ENCODE measurements at regions not wholly inside any gene's neighbourhood (a gene's known extent, or its start where the extent isn't known, plus 50 kb on each side); places are given as distances from the start of the nearest gene placed in this dataset.

DNA sequence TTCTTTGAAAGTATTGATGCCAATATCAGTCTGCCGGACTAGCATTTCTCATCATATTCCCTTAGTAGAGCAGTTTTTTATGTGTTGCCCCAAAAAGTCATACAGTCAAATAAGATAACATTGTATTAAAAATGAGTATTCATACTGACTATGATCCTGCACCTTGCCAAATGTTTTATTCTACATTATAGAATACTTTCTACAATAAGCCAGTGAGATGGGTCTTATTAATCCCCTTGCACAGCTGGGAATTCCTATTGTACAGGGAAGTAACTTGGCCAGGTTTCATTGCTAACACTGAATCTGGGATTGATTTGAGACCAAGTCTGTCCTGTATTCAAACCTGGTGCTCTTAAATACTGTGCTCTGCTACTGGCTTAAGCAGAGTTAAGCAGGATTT lies 114.0 kb downstream of the KCTD12 start:
- Histone ChIP-seq H3K27ac (ENCODE audit: low read length) (no peak overlapping the region), H3K4me1 (ENCODE audit: control insufficient read depth, insufficient read depth, low read length) (no peaks in the 10 kb centered on the region), H3K9me3 (ENCODE audit: control insufficient read depth, insufficient read depth, low read depth, low read length) (no peaks in the 10 kb centered on the region), H3K4me3 (ENCODE audit: low read depth in 2 of 2, low read length in 2 of 2) (no peak overlapping the region), H3K27me3 (ENCODE audit: control insufficient read depth, insufficient read depth, low read length) (no peaks in the 10 kb centered on the region), H3K36me3 (ENCODE audit: control insufficient read depth, insufficient read depth, low read length) (no peaks in the 10 kb centered on the region)
- no TSS peak for BruUV-seq (replicated peaks)
- TF ChIP-seq, protein P1, sequence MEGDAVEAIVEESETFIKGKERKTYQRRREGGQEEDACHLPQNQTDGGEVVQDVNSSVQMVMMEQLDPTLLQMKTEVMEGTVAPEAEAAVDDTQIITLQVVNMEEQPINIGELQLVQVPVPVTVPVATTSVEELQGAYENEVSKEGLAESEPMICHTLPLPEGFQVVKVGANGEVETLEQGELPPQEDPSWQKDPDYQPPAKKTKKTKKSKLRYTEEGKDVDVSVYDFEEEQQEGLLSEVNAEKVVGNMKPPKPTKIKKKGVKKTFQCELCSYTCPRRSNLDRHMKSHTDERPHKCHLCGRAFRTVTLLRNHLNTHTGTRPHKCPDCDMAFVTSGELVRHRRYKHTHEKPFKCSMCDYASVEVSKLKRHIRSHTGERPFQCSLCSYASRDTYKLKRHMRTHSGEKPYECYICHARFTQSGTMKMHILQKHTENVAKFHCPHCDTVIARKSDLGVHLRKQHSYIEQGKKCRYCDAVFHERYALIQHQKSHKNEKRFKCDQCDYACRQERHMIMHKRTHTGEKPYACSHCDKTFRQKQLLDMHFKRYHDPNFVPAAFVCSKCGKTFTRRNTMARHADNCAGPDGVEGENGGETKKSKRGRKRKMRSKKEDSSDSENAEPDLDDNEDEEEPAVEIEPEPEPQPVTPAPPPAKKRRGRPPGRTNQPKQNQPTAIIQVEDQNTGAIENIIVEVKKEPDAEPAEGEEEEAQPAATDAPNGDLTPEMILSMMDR (IDR thresholded peaks at IDR 0.05), result no peak
- TF ChIP-seq SIN3A (IDR thresholded peaks at IDR 0.05; ENCODE audit: borderline replicate concordance, insufficient read depth, low read depth, low read length) (no peak), POLR2AphosphoS5 (IDR thresholded peaks at IDR 0.05; ENCODE audit: low read depth, low read length) (no peak), TCF7L2 (IDR thresholded peaks at IDR 0.05; ENCODE audit: low read depth, low read length) (no peak)
- TF ChIP-seq, protein P2, sequence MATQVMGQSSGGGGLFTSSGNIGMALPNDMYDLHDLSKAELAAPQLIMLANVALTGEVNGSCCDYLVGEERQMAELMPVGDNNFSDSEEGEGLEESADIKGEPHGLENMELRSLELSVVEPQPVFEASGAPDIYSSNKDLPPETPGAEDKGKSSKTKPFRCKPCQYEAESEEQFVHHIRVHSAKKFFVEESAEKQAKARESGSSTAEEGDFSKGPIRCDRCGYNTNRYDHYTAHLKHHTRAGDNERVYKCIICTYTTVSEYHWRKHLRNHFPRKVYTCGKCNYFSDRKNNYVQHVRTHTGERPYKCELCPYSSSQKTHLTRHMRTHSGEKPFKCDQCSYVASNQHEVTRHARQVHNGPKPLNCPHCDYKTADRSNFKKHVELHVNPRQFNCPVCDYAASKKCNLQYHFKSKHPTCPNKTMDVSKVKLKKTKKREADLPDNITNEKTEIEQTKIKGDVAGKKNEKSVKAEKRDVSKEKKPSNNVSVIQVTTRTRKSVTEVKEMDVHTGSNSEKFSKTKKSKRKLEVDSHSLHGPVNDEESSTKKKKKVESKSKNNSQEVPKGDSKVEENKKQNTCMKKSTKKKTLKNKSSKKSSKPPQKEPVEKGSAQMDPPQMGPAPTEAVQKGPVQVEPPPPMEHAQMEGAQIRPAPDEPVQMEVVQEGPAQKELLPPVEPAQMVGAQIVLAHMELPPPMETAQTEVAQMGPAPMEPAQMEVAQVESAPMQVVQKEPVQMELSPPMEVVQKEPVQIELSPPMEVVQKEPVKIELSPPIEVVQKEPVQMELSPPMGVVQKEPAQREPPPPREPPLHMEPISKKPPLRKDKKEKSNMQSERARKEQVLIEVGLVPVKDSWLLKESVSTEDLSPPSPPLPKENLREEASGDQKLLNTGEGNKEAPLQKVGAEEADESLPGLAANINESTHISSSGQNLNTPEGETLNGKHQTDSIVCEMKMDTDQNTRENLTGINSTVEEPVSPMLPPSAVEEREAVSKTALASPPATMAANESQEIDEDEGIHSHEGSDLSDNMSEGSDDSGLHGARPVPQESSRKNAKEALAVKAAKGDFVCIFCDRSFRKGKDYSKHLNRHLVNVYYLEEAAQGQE (IDR thresholded peaks at IDR 0.05; ENCODE audit: insufficient read depth in 1 of 2, low read depth in 2 of 2, low read length in 1 of 2), result no peak
- ATAC-seq, result no peak
- DNase-seq (ENCODE audit: low read depth, low spot score), result no peak
- POLR2A ChIA-PET, result no interaction called here
- in situ Hi-C loops (cut with HindIII; ENCODE audit: low pct_unique_long_range_greater_than_20kb, low sequenced_read_pairs) (no loop called here), intact Hi-C loops (cut with micrococcal nuclease; ENCODE audit: unreplicated experiment) (no loop called here)
- CTCF ChIA-PET, result no interaction called here

DNA sequence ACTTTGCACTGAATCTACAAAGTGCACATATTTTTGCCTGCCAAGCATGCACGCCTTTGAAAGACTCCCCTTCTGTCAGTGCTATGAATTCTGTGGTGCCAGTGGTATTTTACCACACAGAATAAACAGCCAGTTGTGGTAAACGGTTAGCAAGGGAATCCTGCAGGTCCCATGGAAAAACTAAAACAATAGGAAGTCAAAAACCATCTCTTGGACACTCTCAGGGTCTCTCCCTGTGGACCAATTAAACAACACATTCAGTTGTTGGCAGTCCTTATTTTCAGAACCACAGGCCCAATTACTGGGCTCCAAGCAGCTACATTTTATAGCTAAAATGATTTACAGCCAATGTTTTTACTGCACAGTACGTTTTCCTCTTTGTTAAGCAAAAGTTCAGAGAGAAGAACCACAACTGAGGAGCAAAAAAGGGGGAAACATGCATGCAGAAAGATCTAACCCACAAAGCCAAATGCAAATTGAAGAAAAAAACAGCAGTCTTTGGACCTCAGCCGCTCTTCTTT lies 116.9 kb downstream of the KCTD12 start:
- no peak overlapping the region for H3K4me3 ChIP-seq (ENCODE audit: low read depth in 2 of 2, low read length in 2 of 2)
- ATAC-seq, result no peak
- TF ChIP-seq, protein P1 (IDR thresholded peaks at IDR 0.05), result no peak
- TF ChIP-seq SIN3A (IDR thresholded peaks at IDR 0.05; ENCODE audit: borderline replicate concordance, insufficient read depth, low read depth, low read length) (no peak), TCF7L2 (IDR thresholded peaks at IDR 0.05; ENCODE audit: low read depth, low read length) (no peak), POLR2AphosphoS5 (IDR thresholded peaks at IDR 0.05; ENCODE audit: low read depth, low read length) (no peak)
- TF ChIP-seq, protein P2 (IDR thresholded peaks at IDR 0.05; ENCODE audit: insufficient read depth in 1 of 2, low read depth in 2 of 2, low read length in 1 of 2), result no peak

More for the DNA sequence above, 116.9 kb downstream of the KCTD12 start:
- intact Hi-C loops (cut with micrococcal nuclease; ENCODE audit: unreplicated experiment), result no loop called here
- no TSS peak for BruUV-seq (replicated peaks)
- Histone ChIP-seq H3K27me3 (ENCODE audit: control insufficient read depth, insufficient read depth, low read length) (no peaks in the 10 kb centered on the region), H3K9me3 (ENCODE audit: control insufficient read depth, insufficient read depth, low read depth, low read length) (no peaks in the 10 kb centered on the region), H3K27ac (ENCODE audit: low read length) (no peak overlapping the region), H3K4me1 (ENCODE audit: control insufficient read depth, insufficient read depth, low read length) (no peaks in the 10 kb centered on the region), H3K36me3 (ENCODE audit: control insufficient read depth, insufficient read depth, low read length) (no peaks in the 10 kb centered on the region)
- POLR2A ChIA-PET, result no interaction called here
- in situ Hi-C loops (cut with HindIII; ENCODE audit: low pct_unique_long_range_greater_than_20kb, low sequenced_read_pairs), result no loop called here
- CTCF ChIA-PET, result no interaction called here
- DNase-seq (ENCODE audit: low read depth, low spot score), result no peak

Measured in Panc1 (cell line).